Natural killer cell (primary cell): ENCODE measurements at regions not wholly inside any gene's neighbourhood (a gene's known extent, or its start where the extent isn't known, plus 50 kb on each side); places are given as distances from the start of the nearest gene placed in this dataset.

ENCODE experiments used
- ATAC-seq, 3 donors: fragments of 150-1000 bp in 2 of 3; fragments of 200-7000 bp in 1 of 3; cut with Tn5 transposase; 1 replicate in 1 of 3; 2 replicates in 2 of 3; pipeline ENCODE4 v1.10.0; 2021; ENCODE audit warnings: mild to moderate bottlenecking in 2 of 3, moderate library complexity in 2 of 3
- DNase-seq, 2 donors: peaks; one replicate each; pipeline versions ENCODE4 v3.0.0 to v3.0.0-alpha.2; 2013 to 2021; ENCODE audit warnings: mixed read lengths in 1 of 2
- H3K27ac ChIP-seq: one replicate; pipeline ENCODE4 v1.5.1; 2013; ENCODE audit warnings: mild to moderate bottlenecking, low read length
- H3K27me3 ChIP-seq: one replicate; pipeline ENCODE4 v1.6.1; 2013; ENCODE audit warnings: low read length; ENCODE audit not compliant: control insufficient read depth, insufficient read depth
- H3K36me3 ChIP-seq: one replicate; pipeline ENCODE4 v1.6.1; 2013; ENCODE audit warnings: low read length; ENCODE audit not compliant: control insufficient read depth, insufficient read depth
- H3K4me1 ChIP-seq: one replicate; pipeline ENCODE4 v1.6.1; 2013; ENCODE audit warnings: low read length; ENCODE audit not compliant: control insufficient read depth, insufficient read depth
- H3K4me3 ChIP-seq: one replicate; pipeline ENCODE4 v1.5.1; 2013; ENCODE audit warnings: low read length
- H3K9me3 ChIP-seq: one replicate; pipeline ENCODE4 v1.6.1; 2013; ENCODE audit warnings: low read length; ENCODE audit not compliant: control insufficient read depth, insufficient read depth
- H3K27ac Mint-ChIP-seq, 2 donors: one replicate each; pipeline ENCODE4 v1.8.0; 2022; ENCODE audit warnings: mild to moderate bottlenecking in 2 of 2, mixed read lengths in 2 of 2, moderate library complexity in 1 of 2
- H3K27me3 Mint-ChIP-seq, 2 donors: one replicate each; pipeline ENCODE4 v1.8.0; 2022; ENCODE audit warnings: low read depth in 2 of 2, mixed read lengths in 2 of 2
- H3K36me3 Mint-ChIP-seq: one replicate; pipeline ENCODE4 v1.8.0; 2022; ENCODE audit warnings: mixed read lengths
- H3K4me1 Mint-ChIP-seq, 2 donors: one replicate each; pipeline ENCODE4 v1.8.0; 2022; ENCODE audit warnings: mixed read lengths in 2 of 2
- H3K4me3 Mint-ChIP-seq: one replicate; pipeline ENCODE4 v1.8.0; 2022; ENCODE audit warnings: mild to moderate bottlenecking, moderate library complexity, mixed read lengths
- H3K9me3 Mint-ChIP-seq, 2 donors: one replicate each; pipeline ENCODE4 v1.8.0; 2022; ENCODE audit warnings: mixed read lengths in 2 of 2
- CTCF ChIP-seq: fragments of 200-600 bp; IDR thresholded peaks from one replicate; pipeline ENCODE4 v1.8.0; 2022; ENCODE audit warnings: antibody characterized with exemption
- WGBS: methylation state at CpG from one replicate; pipeline ENCODE4 v1.1.7; 2013; ENCODE audit warnings: missing lambda C conversion rate; ENCODE audit not compliant: insufficient coverage; 5-methylcytosine and 5-hydroxymethylcytosine counted together
- intact Hi-C: fragments of 100-400 bp; cut with micrococcal nuclease; formaldehyde crosslinking; loops from one replicate; pipeline ENCODE4 v1.14.2; 2022

GRCh38 chr12:60819794-60820193 lies 1224.0 kb downstream of the SLC16A7 start:
- H3K36me3 Mint-ChIP-seq, result peaks cover 8% of the 10 kb centered on the region
- no peak for TF ChIP-seq CTCF
- intact Hi-C loops, result no loop called here
- H3K4me3 Mint-ChIP-seq, result no peak overlapping the region
- peaks cover under 1% of the 10 kb centered on the region for H3K9me3 ChIP-seq
- H3K4me3 ChIP-seq, result no peak overlapping the region
- no peaks in the 10 kb centered on the region for H3K27me3 ChIP-seq
- H3K4me1 ChIP-seq, result no peaks in the 10 kb centered on the region
- H3K27ac ChIP-seq, result no peak overlapping the region
- WGBS, result no CpG with 5 or more reads among the region's 1 CpG
- ATAC-seq, result no peak
- no peak for DNase-seq
- H3K4me1 Mint-ChIP-seq, result no peaks in the 10 kb centered on the region
- no peaks in the 10 kb centered on the region for H3K27me3 Mint-ChIP-seq
- no peak overlapping the region for H3K27ac Mint-ChIP-seq
- no peaks in the 10 kb centered on the region for H3K36me3 ChIP-seq
- H3K9me3 Mint-ChIP-seq, result peaks cover 9 to 15% of the 10 kb centered on the region in 2 donors

GRCh38 chr12:60822580-60822979 lies 1226.8 kb downstream of the SLC16A7 start:
- no peaks in the 10 kb centered on the region for H3K36me3 Mint-ChIP-seq
- no peak overlapping the region for H3K27ac Mint-ChIP-seq
- H3K4me3 Mint-ChIP-seq, result no peak overlapping the region
- peaks cover 6 to 20% of the 10 kb centered on the region in 2 donors for H3K9me3 Mint-ChIP-seq
- Histone ChIP-seq H3K4me1 (no peaks in the 10 kb centered on the region), H3K36me3 (no peaks in the 10 kb centered on the region), H3K27me3 (no peaks in the 10 kb centered on the region), H3K4me3 (no peak overlapping the region), H3K9me3 (peaks cover 3% of the 10 kb centered on the region), H3K27ac (no peak overlapping the region)
- ATAC-seq (no peak), DNase-seq (no peak)
- intact Hi-C loops, result no loop called here
- WGBS, result 90% methylated on average over 4 of the region's 4 CpGs
- H3K27me3 Mint-ChIP-seq, result no peaks in the 10 kb centered on the region
- TF ChIP-seq CTCF, result no peak
- no peaks in the 10 kb centered on the region for H3K4me1 Mint-ChIP-seq

- Mint-ChIP-seq H3K4me3 (no peak overlapping the region), H3K27ac (no peak overlapping the region), H3K27me3 (no peaks in the 10 kb centered on the region), H3K4me1 (no peaks in the 10 kb centered on the region), H3K36me3 (peaks cover 20% of the 10 kb centered on the region), H3K9me3 (peaks cover 10 to 40% of the 10 kb centered on the region in 2 donors)
- H3K27ac ChIP-seq, result no peak overlapping the region
- H3K36me3 ChIP-seq, result no peaks in the 10 kb centered on the region
- H3K4me1 ChIP-seq, result no peaks in the 10 kb centered on the region
- H3K4me3 ChIP-seq, result no peak overlapping the region
- TF ChIP-seq CTCF, result no peak
- intact Hi-C loops, result no loop called here
- DNase-seq (no peak), ATAC-seq (no peak)
- no peaks in the 10 kb centered on the region for H3K27me3 ChIP-seq
- no CpG with 5 or more reads among the region's 2 CpGs for WGBS
- H3K9me3 ChIP-seq, result no peaks in the 10 kb centered on the region
These were observed 1234.6 kb downstream of the SLC16A7 start for GRCh38 chr12:60830381-60830780.

GRCh38 chr12:60832290-60832689 lies 1236.5 kb downstream of the SLC16A7 start:
- peaks cover 20% of the 10 kb centered on the region for H3K36me3 Mint-ChIP-seq
- H3K9me3 Mint-ChIP-seq, result peaks cover 12 to 33% of the 10 kb centered on the region in 2 donors
- ATAC-seq, result no peak
- Histone ChIP-seq H3K27ac (no peak overlapping the region), H3K27me3 (no peaks in the 10 kb centered on the region), H3K9me3 (no peaks in the 10 kb centered on the region), H3K36me3 (no peaks in the 10 kb centered on the region), H3K4me3 (no peak overlapping the region), H3K4me1 (no peaks in the 10 kb centered on the region)
- no peak for DNase-seq
- WGBS, result 80% methylated on average over 4 of the region's 4 CpGs
- no peaks in the 10 kb centered on the region for H3K27me3 Mint-ChIP-seq
- H3K27ac Mint-ChIP-seq, result no peak overlapping the region
- H3K4me1 Mint-ChIP-seq, result no peaks in the 10 kb centered on the region
- no peak overlapping the region for H3K4me3 Mint-ChIP-seq
- intact Hi-C loops, result no loop called here
- no peak for TF ChIP-seq CTCF
